ENCODE measurements at regions not wholly inside any gene's neighbourhood (a gene's known extent, or its start where the extent isn't known, plus 50 kb on each side); places are given as distances from the start of the nearest gene placed in this dataset.

DNA sequence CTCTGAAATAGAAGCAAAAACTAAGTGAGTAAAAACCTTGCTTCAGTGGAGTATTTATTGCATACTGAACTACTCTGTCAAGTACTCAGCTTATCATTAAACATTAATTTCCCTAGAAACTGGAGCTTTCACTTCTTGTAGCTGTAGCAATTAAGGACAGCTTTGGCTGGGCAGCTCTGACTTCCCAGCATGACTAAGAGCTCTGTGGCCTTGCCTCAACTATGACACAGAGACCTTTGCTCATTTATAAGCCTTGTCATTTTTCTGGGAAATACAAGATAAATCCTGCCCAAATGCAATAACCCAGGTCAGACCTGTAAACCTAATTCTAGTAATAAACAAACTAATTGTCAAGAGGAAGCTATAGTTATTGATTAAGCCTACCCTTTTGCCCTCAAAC lies 65.4 kb upstream of the STK32A start:
- DNase-seq: peak; percentile 16

DNA sequence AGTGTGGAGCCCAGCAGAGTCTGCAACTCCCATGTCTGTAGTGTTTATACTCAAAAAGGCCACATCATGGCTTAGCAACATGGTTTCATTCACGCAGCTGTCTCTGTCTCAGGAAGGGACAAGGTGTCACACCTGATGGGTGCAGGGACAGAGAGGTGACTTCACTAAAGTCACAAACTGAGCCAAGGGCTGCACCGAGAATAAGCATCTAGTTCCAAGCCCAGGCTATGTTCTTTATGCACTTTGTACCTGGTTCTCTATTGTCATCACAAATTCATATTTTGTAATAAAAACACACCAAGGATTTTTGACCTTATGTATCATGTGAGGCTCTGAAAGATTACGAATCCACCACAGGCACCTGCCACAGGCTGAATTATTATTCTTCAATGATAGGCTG lies 64.9 kb upstream of the STK32A start:
- no peak for DNase-seq

DNA sequence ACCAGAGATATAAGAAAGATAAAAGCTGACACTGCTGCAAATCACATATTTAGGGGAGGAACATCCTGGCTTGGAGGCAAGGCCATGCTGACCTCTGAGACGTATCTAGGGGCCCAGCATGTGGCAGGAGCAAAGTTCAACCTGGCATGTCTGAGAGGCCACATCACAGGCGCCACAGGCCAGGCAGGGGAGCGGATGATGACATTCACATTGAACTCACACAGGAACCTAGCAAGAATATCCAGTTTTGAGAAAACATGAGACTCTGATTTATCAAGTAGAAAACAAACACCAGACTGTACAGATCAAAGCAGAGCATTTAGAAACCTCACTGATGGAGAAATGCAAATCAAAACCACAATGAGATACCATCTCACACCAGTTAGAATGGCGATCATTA lies 64.2 kb upstream of the STK32A start:
- DNase-seq: no peak

GRCh38 chr5:147174671-147175265 lies 60.1 kb upstream of the STK32A start:
- DNase-seq: no peak

DNA sequence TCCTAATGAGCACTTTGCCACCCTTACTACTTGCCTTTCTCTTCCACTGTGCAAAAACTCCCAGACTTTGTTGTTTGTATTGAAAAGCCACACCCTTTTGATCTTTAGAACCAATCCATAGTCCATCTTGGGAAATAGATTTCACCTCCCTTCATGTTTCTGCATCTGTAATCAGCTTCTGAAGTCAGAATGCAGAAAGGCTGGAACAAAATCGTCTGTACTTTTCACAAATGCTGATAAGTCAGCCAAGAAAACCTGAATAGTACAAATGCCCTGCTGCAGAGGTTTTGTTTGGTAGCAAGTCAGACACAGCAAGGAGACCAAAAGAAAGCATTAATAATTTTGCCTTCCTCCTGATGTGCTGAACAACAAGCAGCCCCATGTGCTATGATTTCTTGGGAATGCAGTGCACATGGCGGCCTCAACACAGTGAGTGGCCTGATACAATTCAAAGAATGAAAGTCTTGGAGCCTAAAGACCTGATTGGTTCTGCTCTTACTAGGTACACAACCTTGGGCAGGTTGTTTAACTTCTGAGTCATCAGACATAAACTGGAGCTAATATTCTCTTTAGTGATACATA lies 59.2 kb upstream of the STK32A start:
- no peak for DNase-seq

DNA sequence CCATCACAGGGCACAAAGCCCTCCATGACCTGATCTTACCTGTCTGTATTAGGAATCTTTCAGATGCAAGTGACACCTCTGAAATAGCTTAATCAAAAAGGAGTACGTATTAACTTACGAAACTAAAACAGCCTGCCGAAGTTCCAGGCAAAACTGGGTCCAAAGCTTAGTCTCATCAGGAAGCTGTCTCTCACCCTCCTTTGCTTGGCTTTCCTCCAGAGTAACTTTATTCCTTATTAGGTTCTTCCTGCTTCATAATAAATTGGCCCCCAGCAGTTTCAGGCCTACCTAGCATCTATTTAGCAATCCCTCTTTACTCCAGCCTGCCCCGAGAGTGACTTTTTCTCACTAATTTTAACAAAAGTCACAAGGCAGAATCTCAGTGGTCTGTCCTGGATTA lies 58.4 kb upstream of the STK32A start:
- no peak for DNase-seq

GRCh38 chr5:147177125-147177840 lies 57.5 kb upstream of the STK32A start:
- DNase-seq: no peak

GRCh38 chr5:147179562-147180147 lies 55.2 kb upstream of the STK32A start:
- no peak for DNase-seq

- DNase-seq: no peak
Measured at GRCh38 chr5:147180751-147181150, 54.1 kb upstream of the STK32A start.

Measured in renal pelvis (tissue), 1 donor.